GM12864 (cell line): ENCODE measurements at regions not wholly inside any gene's neighbourhood (a gene's known extent, or its start where the extent isn't known, plus 50 kb on each side); places are given as distances from the start of the nearest gene placed in this dataset.
"Not testable (repeated sequence)": the region's sequence is repeated elsewhere in the genome, so short reads cannot be mapped to it uniquely, and the experiment has no call there.

Experiments used
- DNase-seq: peaks from one replicate; pipeline ENCODE4 v3.0.0-alpha.2; 2011; ENCODE audit warnings: low read depth
- H3K4me3 ChIP-seq: 2 replicates; pipeline ENCODE4 v1.5.1; 2011; ENCODE audit warnings: mild to moderate bottlenecking, low read depth, low read length, control low read depth
- TF ChIP-seq, protein P1 (sequence below): IDR thresholded peaks from 2 replicates; pipeline ENCODE4 v1.5.1; 2011; ENCODE audit warnings: low read depth, mild to moderate bottlenecking, moderate library complexity, low read length, control low read depth, inconsistent platforms; ENCODE audit errors: missing control alignments

DNA sequence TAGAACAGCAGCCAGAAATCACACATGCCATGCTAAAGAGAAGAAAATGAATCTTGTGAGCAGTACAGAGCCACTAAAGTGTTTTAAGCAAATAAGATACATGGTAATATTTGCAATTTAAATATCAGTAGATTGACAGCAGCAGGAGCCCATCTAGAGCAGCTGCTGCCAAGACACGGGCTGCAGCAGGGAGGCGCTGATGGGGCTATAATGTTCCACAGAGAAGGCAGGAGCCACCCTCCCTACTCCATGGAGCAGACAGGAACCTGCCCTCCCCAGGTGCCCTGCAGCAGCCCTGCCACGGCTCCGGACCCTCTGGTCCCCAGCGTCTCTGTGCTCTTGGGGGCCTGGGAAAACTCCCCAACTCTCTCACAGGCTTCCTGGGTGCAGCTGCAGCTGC is 224.1 kb upstream of the ISL1 start:
- TF ChIP-seq, protein P1, sequence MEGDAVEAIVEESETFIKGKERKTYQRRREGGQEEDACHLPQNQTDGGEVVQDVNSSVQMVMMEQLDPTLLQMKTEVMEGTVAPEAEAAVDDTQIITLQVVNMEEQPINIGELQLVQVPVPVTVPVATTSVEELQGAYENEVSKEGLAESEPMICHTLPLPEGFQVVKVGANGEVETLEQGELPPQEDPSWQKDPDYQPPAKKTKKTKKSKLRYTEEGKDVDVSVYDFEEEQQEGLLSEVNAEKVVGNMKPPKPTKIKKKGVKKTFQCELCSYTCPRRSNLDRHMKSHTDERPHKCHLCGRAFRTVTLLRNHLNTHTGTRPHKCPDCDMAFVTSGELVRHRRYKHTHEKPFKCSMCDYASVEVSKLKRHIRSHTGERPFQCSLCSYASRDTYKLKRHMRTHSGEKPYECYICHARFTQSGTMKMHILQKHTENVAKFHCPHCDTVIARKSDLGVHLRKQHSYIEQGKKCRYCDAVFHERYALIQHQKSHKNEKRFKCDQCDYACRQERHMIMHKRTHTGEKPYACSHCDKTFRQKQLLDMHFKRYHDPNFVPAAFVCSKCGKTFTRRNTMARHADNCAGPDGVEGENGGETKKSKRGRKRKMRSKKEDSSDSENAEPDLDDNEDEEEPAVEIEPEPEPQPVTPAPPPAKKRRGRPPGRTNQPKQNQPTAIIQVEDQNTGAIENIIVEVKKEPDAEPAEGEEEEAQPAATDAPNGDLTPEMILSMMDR = no peak
- no peak overlapping the region for H3K4me3 ChIP-seq
- DNase-seq = no peak

DNA sequence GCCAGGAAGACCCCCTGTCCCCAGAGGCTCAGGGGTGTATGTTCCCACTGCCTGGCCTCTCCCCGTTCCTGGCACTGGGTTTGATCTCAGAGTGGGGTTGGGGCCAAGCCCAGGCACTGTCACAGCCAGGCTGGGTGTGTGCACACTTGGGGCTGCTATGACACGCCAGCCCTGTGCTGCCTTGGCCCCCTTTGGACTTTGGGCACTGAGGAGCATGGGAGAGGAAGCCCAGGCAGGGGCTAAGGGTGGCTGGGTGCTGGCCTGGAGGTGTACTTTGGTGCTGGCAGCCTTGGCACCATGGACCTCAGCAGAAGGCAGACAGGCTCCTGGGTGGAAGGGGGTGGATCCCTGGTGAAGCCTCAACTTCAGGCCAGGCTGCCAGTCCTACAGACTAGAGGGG is 223.6 kb upstream of the ISL1 start:
- H3K4me3 ChIP-seq = no peak overlapping the region
- no peak for DNase-seq
- TF ChIP-seq, protein P1 = no peak

DNA sequence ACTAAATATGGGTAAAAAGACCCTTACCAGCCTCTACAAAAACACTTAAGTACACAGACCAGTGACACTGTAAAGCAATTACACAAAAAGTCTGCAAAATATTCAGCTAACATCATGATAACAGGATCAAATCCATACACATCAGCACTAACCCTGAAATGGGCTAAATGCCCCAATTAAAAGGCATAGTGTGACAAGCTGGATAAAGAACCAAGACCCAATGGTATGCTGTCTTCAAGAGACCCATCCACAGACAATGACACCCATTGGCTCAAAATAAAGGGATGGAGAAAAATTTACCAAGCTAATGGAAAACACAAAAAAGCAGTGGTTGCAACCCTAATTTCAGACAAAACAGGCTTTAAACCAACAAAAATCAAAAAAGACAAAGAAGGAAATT is 221.0 kb upstream of the ISL1 start:
- no peak for DNase-seq
- TF ChIP-seq, protein P1 = no peak
- no peak overlapping the region for H3K4me3 ChIP-seq

DNA sequence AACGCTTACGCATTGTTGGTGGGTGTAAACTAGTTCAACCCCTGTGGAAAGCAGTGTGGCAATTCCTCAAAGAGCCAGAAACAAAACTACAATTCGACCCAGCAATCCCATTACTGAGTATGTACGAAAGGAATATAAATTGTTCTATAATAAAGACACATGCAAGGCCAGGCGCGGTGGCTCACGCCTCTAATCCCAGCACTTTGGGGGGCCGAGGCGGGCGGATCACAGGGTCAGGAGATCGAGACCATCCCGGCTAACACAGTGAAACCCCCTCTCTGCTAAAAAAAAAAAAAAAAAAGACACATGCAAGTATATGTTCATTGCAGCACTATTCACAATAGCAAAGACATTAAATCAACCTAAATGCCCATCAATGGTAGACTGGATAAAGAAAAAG is 217.6 kb upstream of the ISL1 start:
- not testable (repeated sequence) for H3K4me3 ChIP-seq, DNase-seq

DNA sequence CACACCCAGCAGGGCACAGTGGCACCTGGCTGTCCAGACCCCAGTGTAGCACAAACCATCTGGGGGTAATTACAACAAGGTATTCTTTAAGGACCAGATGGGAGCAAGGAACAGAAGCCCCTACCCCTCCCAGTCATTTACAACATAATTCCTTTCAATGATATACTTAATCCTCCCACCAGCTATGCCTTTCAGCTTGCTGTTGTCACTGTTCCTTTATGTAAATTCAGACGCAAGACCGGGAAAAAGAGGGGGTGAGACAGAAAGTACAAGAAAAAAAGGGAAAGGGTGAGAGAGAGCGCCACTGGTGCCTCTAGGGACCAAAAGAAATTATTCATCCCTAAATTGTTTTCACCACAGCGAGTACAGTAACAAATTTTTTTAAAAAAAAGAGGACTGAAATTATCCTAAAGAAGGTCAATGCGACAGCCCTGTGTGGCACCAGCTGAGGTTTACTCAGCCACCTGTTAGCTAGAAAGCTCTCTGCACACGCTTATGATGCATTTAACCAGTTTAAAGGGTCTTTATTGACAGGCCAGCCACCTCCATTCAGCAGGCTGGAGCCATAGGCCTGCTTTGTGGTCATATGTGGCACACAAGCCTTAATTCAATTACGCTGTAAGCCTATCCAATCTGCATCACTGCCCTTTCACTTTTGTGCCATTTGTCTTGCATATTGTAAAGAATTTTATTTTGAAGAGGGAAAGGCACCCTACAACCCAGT is 210.2 kb upstream of the ISL1 start:
- no peak for DNase-seq
- no peak overlapping the region for H3K4me3 ChIP-seq
- TF ChIP-seq, protein P1 = no peak

DNA sequence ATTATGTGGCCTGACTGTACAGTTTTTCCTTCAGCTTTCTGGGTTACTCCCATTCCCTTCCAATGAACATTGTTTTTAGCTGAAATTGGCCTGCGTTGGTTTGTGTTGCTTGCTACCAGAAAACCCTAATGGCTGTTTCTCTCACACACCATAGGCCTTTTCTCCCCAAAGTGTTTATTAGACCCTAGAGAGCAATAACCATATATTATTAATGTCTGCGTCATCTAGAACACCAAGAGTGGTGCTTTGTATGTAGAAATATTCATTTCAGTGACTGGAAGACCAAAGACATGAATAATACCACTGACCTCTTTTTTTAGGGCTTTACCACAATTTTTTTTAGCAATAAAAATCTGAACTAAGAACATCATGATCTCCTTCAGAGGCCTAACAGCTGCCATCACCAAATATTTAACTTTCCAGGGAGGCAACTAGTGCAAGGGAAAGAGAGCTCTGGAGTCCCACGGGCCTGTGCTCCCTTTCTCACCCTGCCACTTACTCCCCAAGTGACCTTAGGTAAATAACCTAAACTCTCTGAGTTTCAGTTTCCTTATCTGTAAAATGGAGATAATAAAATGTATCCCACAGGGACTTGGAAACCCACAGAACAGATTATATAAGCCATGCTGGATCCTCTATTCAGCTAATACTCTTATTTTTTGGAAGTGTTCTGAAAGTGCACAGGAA is 201.9 kb upstream of the ISL1 start:
- DNase-seq = no peak
- TF ChIP-seq, protein P1 = no peak
- no peak overlapping the region for H3K4me3 ChIP-seq

DNA sequence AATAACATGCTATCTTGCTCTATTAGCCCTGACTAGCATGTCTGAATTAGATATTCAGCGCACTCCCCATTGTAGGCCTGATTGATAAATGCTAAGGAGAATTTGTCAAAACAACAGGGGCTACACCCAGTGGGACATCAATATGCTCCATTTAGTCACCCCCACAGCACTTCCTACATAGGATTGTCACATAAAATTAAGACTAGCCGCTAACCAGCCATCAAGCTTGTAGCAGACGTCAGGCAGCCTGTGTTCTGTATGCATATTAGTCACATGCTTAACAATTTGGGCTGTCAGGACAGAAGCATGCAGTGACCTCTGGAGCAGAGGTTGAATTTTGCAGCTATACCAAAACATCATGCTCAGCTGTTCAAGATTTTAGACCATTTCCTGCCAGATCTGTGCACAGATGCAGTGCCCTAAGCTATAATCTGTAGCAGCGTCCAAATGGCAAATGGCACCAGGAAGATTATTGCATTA is 197.4 kb upstream of the ISL1 start:
- TF ChIP-seq, protein P1 = no peak
- DNase-seq = no peak
- H3K4me3 ChIP-seq = no peak overlapping the region
